Endothelial cell (in vitro differentiated cells): ENCODE measurements at regions not wholly inside any gene's neighbourhood (a gene's known extent, or its start where the extent isn't known, plus 50 kb on each side); places are given as distances from the start of the nearest gene placed in this dataset.

Experiments
- DNase-seq: peaks from one replicate; pipeline ENCODE4 v3.0.0; 2021; ENCODE audit warnings: low spot score
- H3K27ac Mint-ChIP-seq: one replicate; pipeline ENCODE4 v1.8.0; 2021; ENCODE audit warnings: mixed read lengths, inconsistent platforms; ENCODE audit not compliant: unreplicated experiment
- H3K27me3 Mint-ChIP-seq: one replicate; pipeline ENCODE4 v1.8.0; 2021; ENCODE audit warnings: mild to moderate bottlenecking, moderate library complexity, mixed read lengths, inconsistent platforms; ENCODE audit not compliant: unreplicated experiment
- H3K36me3 Mint-ChIP-seq: one replicate; pipeline ENCODE4 v1.8.0; 2021; ENCODE audit warnings: mild to moderate bottlenecking, low read depth, mixed read lengths, inconsistent platforms; ENCODE audit not compliant: unreplicated experiment
- H3K4me1 Mint-ChIP-seq: one replicate; pipeline ENCODE4 v1.8.0; 2021; ENCODE audit warnings: mild to moderate bottlenecking, mixed read lengths, inconsistent platforms; ENCODE audit not compliant: unreplicated experiment
- H3K4me3 Mint-ChIP-seq: one replicate; pipeline ENCODE4 v1.8.0; 2021; ENCODE audit warnings: mild to moderate bottlenecking, mixed read lengths, inconsistent platforms; ENCODE audit not compliant: unreplicated experiment
- H3K9me3 Mint-ChIP-seq: one replicate; pipeline ENCODE4 v1.8.0; 2021; ENCODE audit warnings: mixed read lengths, inconsistent platforms; ENCODE audit not compliant: unreplicated experiment
- CTCF ChIP-seq: fragments of 200-600 bp; sonication (generic); IDR thresholded peaks from one replicate; pipeline ENCODE4 v1.5.0; 2021; ENCODE audit warnings: antibody characterized with exemption; ENCODE audit not compliant: unreplicated experiment

- no peaks in the 10 kb centered on the region for H3K9me3 Mint-ChIP-seq
- DNase-seq = no peak
- H3K4me3 Mint-ChIP-seq = no peak overlapping the region
- no peaks in the 10 kb centered on the region for H3K36me3 Mint-ChIP-seq
- TF ChIP-seq CTCF = no peak
- H3K27me3 Mint-ChIP-seq = no peaks in the 10 kb centered on the region
- no peaks in the 10 kb centered on the region for H3K4me1 Mint-ChIP-seq
- H3K27ac Mint-ChIP-seq = no peak overlapping the region
Observed at GRCh38 chr3:35409991-35410390, 229.3 kb upstream of the ARPP21 start.

GRCh38 chr3:35413483-35413882, 225.8 kb upstream of the ARPP21 start:
- DNase-seq = no peak
- no peak for TF ChIP-seq CTCF
- no peak overlapping the region for H3K27ac Mint-ChIP-seq
- H3K4me1 Mint-ChIP-seq = no peaks in the 10 kb centered on the region
- H3K27me3 Mint-ChIP-seq = no peaks in the 10 kb centered on the region
- H3K4me3 Mint-ChIP-seq = no peak overlapping the region
- H3K9me3 Mint-ChIP-seq = no peaks in the 10 kb centered on the region
- H3K36me3 Mint-ChIP-seq = no peaks in the 10 kb centered on the region

- H3K27ac Mint-ChIP-seq = no peak overlapping the region
- no peak for TF ChIP-seq CTCF
- no peaks in the 10 kb centered on the region for H3K36me3 Mint-ChIP-seq
- H3K27me3 Mint-ChIP-seq = no peaks in the 10 kb centered on the region
- H3K4me3 Mint-ChIP-seq = no peak overlapping the region
- H3K4me1 Mint-ChIP-seq = no peaks in the 10 kb centered on the region
- H3K9me3 Mint-ChIP-seq = no peaks in the 10 kb centered on the region
- no peak for DNase-seq
Observed at GRCh38 chr3:35417080-35417479, 222.2 kb upstream of the ARPP21 start.

GRCh38 chr3:35422101-35422500, 217.2 kb upstream of the ARPP21 start:
- TF ChIP-seq CTCF = no peak
- Mint-ChIP-seq H3K36me3 (no peaks in the 10 kb centered on the region), H3K27me3 (no peaks in the 10 kb centered on the region), H3K9me3 (no peaks in the 10 kb centered on the region), H3K4me3 (no peak overlapping the region), H3K4me1 (peaks cover 9% of the 10 kb centered on the region), H3K27ac (no peak overlapping the region)
- no peak for DNase-seq

GRCh38 chr3:35422836-35423601, 216.3 kb upstream of the ARPP21 start:
- Mint-ChIP-seq H3K27me3 (peaks cover 3% of the 10 kb centered on the region), H3K36me3 (no peaks in the 10 kb centered on the region), H3K9me3 (no peaks in the 10 kb centered on the region), H3K4me1 (peaks cover 9% of the 10 kb centered on the region), H3K4me3 (no peak overlapping the region), H3K27ac (no peak overlapping the region)
- no peak for TF ChIP-seq CTCF
- DNase-seq = no peak
